Body of pancreas (tissue), 4 donors: ENCODE measurements at regions not wholly inside any gene's neighbourhood (a gene's known extent, or its start where the extent isn't known, plus 50 kb on each side); places are given as distances from the start of the nearest gene placed in this dataset.

Experiments
- ATAC-seq: fragments of 150-250 bp; one replicate; pipeline ENCODE4 v1.9.1; 2016
- DNase-seq, 4 donors: peaks; one replicate each; pipeline ENCODE4 v3.0.0-alpha.2; 2019
- H3K27ac ChIP-seq, 4 donors: fragments of 200-600 bp; sonication (generic); 1 replicate in 3 of 4; 2 replicates in 1 of 4; pipeline versions ENCODE4 v1.5.1 to v1.6.1; 2016 to 2019; ENCODE audit warnings: mild to moderate bottlenecking in 1 of 4, mixed read lengths in 1 of 4, moderate library complexity in 1 of 4
- H3K27me3 ChIP-seq, 2 donors: fragments of 200-600 bp; sonication (generic); one replicate each; pipeline ENCODE4 v1.6.0; 2016; ENCODE audit warnings: mild to moderate bottlenecking in 1 of 2
- H3K36me3 ChIP-seq, 2 donors: fragments of 200-600 bp; sonication (generic); replicated peaks in 1 of 2; 2 replicates each; pipeline ENCODE4 v1.5.1; 2016; ENCODE audit warnings: low read depth in 2 of 2; ENCODE audit not compliant: insufficient read depth in 1 of 2
- H3K4me1 ChIP-seq: fragments of 200-600 bp; sonication (generic); one replicate; pipeline ENCODE4 v1.6.0; 2016
- H3K4me3 ChIP-seq, 2 donors: fragments of 200-600 bp; sonication (generic); 1 replicate in 1 of 2; 2 replicates in 1 of 2; pipeline ENCODE4 v1.5.1; 2016 to 2019
- H3K9me3 ChIP-seq, 3 donors: fragments of 200-600 bp; sonication (generic); 1 replicate in 2 of 3; 2 replicates in 1 of 3; pipeline ENCODE4 v1.5.1; 2016
- CTCF ChIP-seq, 7 experiments: fragments of 450-650 bp in 4 of 7; fragments of 200-600 bp in 3 of 7; sonication (generic) in 3 of 7; IDR thresholded peaks; one replicate each; pipeline ENCODE4 v1.5.1; 2016 to 2019; ENCODE audit warnings: antibody characterized with exemption in 7 of 7
- POLR2A ChIP-seq, 3 donors: fragments of 450-650 bp; IDR thresholded peaks; one replicate each; pipeline ENCODE4 v1.6.1; 2016; ENCODE audit warnings: antibody characterized with exemption in 3 of 3, mild to moderate bottlenecking in 2 of 3
- WGBS, 2 donors: methylation state at CpG; one replicate each; pipeline ENCODE4 v1.1.5; 2017; 5-methylcytosine and 5-hydroxymethylcytosine counted together
- intact Hi-C: fragments of 100-400 bp; cut with DNase I; formaldehyde crosslinking; loops from one replicate; pipeline ENCODE4 v1.15.1; 2023

GRCh38 chr9:108477529-108478006 lies 378.2 kb downstream of the ACTL7B start:
- H3K4me3 ChIP-seq: no peak overlapping the region
- intact Hi-C loops: no loop called here
- no peaks in the 10 kb centered on the region for H3K9me3 ChIP-seq
- TF ChIP-seq POLR2A (IDR thresholded peaks at IDR 0.05) (no peak), CTCF (IDR thresholded peaks at IDR 0.05) (no peak)
- H3K27ac ChIP-seq: no peak overlapping the region
- WGBS, 2 donors: 71 to 75% methylated on average over 6 of the region's 6 CpGs
- no peaks in the 10 kb centered on the region for H3K36me3 ChIP-seq
- no peaks in the 10 kb centered on the region for H3K27me3 ChIP-seq
- ATAC-seq (no peak), DNase-seq (no peak)
- H3K4me1 ChIP-seq: no peaks in the 10 kb centered on the region

GRCh38 chr9:108476574-108476973 lies 379.2 kb downstream of the ACTL7B start:
- no peak for TF ChIP-seq CTCF (IDR thresholded peaks at IDR 0.05)
- no peak for TF ChIP-seq POLR2A (IDR thresholded peaks at IDR 0.05)
- H3K4me1 ChIP-seq: no peaks in the 10 kb centered on the region
- DNase-seq (no peak), ATAC-seq (no peak)
- no peak overlapping the region for H3K4me3 ChIP-seq
- no peaks in the 10 kb centered on the region for H3K9me3 ChIP-seq
- 36 to 40% methylated on average over 3 of the region's 3 CpGs for WGBS, 2 donors
- no peaks in the 10 kb centered on the region for H3K36me3 ChIP-seq
- H3K27ac ChIP-seq: no peak overlapping the region
- H3K27me3 ChIP-seq: no peaks in the 10 kb centered on the region
- intact Hi-C loops: no loop called here

GRCh38 chr9:108475813-108476212 lies 380.0 kb downstream of the ACTL7B start:
- Histone ChIP-seq H3K4me3 (no peak overlapping the region), H3K4me1 (no peaks in the 10 kb centered on the region), H3K27me3 (no peaks in the 10 kb centered on the region), H3K27ac (no peak overlapping the region), H3K36me3 (no peaks in the 10 kb centered on the region), H3K9me3 (no peaks in the 10 kb centered on the region)
- 50 to 64% methylated on average over 2 of the region's 2 CpGs for WGBS, 2 donors
- ATAC-seq (no peak), DNase-seq (no peak)
- intact Hi-C loops: no loop called here
- TF ChIP-seq POLR2A (IDR thresholded peaks at IDR 0.05): no peak
- no peak for TF ChIP-seq CTCF (IDR thresholded peaks at IDR 0.05)

DNA sequence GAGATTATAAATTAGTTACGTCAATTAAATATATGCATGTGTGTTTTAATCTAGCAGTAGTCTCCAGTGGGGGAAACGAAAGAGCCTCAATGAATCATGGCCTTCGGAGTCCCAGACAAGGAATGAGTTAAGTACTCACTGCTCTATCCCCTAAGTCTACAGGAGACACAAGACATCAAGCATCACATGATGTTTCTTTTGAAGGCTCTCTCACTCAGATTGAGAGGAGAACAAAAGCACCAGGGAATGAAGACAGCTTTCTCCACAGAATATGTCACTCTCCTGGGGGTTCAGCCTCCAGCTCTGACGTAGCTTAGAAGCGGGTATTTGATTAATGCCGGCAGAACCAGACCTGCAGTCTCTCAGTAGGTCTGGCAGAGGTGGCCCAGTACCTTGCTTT lies 381.4 kb downstream of the ACTL7B start:
- no peak for DNase-seq
- WGBS, 2 donors: 49 to 54% methylated on average over 6 of the region's 6 CpGs
- no peak for ATAC-seq
- H3K36me3 ChIP-seq: no peaks in the 10 kb centered on the region
- H3K4me1 ChIP-seq: no peaks in the 10 kb centered on the region
- no peak overlapping the region for H3K4me3 ChIP-seq
- H3K9me3 ChIP-seq: no peaks in the 10 kb centered on the region
- H3K27me3 ChIP-seq: no peaks in the 10 kb centered on the region
- intact Hi-C loops: no loop called here
- TF ChIP-seq CTCF (IDR thresholded peaks at IDR 0.05): no peak
- no peak for TF ChIP-seq POLR2A (IDR thresholded peaks at IDR 0.05)
- H3K27ac ChIP-seq: no peak overlapping the region
